Thyroid gland (tissue), 4 donors: ENCODE measurements at regions not wholly inside any gene's neighbourhood (a gene's known extent, or its start where the extent isn't known, plus 50 kb on each side); places are given as distances from the start of the nearest gene placed in this dataset.

Experiments used
- CTCF ChIP-seq, 6 experiments: fragments of 200-600 bp in 3 of 6; fragments of 450-650 bp in 3 of 6; sonication (generic) in 3 of 6; IDR thresholded peaks; one replicate each; pipeline ENCODE4 v1.5.1; 2016 to 2019; ENCODE audit warnings: antibody characterized with exemption in 6 of 6, mild to moderate bottlenecking in 2 of 6, inconsistent platforms in 1 of 6, moderate library complexity in 1 of 6
- POLR2A ChIP-seq, 2 donors: fragments of 450-650 bp; IDR thresholded peaks; one replicate each; pipeline ENCODE4 v1.6.1; 2017; ENCODE audit warnings: antibody characterized with exemption in 2 of 2, mild to moderate bottlenecking in 2 of 2, moderate library complexity in 1 of 2

- TF ChIP-seq CTCF (IDR thresholded peaks at IDR 0.05) = no peak
- no peak for TF ChIP-seq POLR2A (IDR thresholded peaks at IDR 0.05)
Observed at GRCh38 chr11:80598905-80599304, 1158.1 kb upstream of the TENM4 start.
